ENCODE measurements at regions not wholly inside any gene's neighbourhood (a gene's known extent, or its start where the extent isn't known, plus 50 kb on each side); places are given as distances from the start of the nearest gene placed in this dataset.

- H3K79me2 ChIP-seq (ENCODE audit: insufficient read depth): no peaks in the 10 kb centered on the region
- H3K9me3 ChIP-seq (ENCODE audit: low read depth): no peaks in the 10 kb centered on the region
- no peak overlapping the region for H3K27ac ChIP-seq
- WGBS, 2 experiments (ENCODE audit: low coverage in 1 of 2, low lambda C conversion rate in 2 of 2, missing lambda C conversion rate in 2 of 2): 17 to 32% methylated on average over 12 of the region's 12 CpGs
- no peak overlapping the region for H3K9ac ChIP-seq
- H3K9me2 ChIP-seq (ENCODE audit: insufficient read depth): no peaks in the 10 kb centered on the region
- DNase-seq: no peak
- no peaks in the 10 kb centered on the region for H3F3A ChIP-seq (ENCODE audit: insufficient read depth)
- in situ Hi-C loops (cut with MboI): no loop called here
- no peaks in the 10 kb centered on the region for H3K27me3 ChIP-seq (replicated peaks; ENCODE audit: insufficient read depth)
- no peak overlapping the region for H2AFZ ChIP-seq
- H3K4me1 ChIP-seq (ENCODE audit: insufficient read depth): no peaks in the 10 kb centered on the region
- H3K4me2 ChIP-seq (ENCODE audit: unreplicated experiment): no peak overlapping the region
- H3K4me3 ChIP-seq: no peak overlapping the region
- H4K20me1 ChIP-seq (ENCODE audit: insufficient read depth): no peaks in the 10 kb centered on the region
- H3K36me3 ChIP-seq (ENCODE audit: low read depth): no peaks in the 10 kb centered on the region
- TF ChIP-seq EZH2phosphoT487 (IDR thresholded peaks at IDR 0.05; ENCODE audit: insufficient read depth, low read depth): no peak
- no peak for TF ChIP-seq EZH2 (IDR thresholded peaks at IDR 0.05; ENCODE audit: insufficient read depth, poor library complexity, severe bottlenecking)
Measured at GRCh38 chr14:97027256-97027999, 230.2 kb downstream of the VRK1 start.

DNA sequence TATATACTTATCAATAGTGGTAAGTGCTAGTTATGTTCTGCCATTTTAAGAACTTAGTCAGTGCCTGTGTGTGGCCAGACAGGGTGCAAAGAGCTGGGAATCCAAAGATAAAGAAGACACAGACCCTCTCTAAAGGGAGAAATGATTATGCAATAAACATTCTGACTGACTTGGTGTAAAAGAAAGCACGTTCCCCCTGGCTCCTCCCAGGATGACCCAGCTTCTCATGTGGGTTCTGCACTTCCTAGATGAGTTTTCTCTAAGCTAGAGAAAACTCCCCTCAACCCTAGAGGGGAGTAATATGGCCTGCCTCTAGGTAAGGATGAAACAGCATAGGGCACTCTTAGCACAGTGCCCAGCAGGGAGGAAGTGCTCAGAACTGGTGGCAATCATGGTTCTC is 231.2 kb downstream of the VRK1 start:
- H3K27me3 ChIP-seq (replicated peaks; ENCODE audit: insufficient read depth): no peaks in the 10 kb centered on the region
- H3K9ac ChIP-seq: no peak overlapping the region
- DNase-seq: no peak
- WGBS, 2 experiments (ENCODE audit: low coverage in 1 of 2, low lambda C conversion rate in 2 of 2, missing lambda C conversion rate in 2 of 2): 0 to 4% methylated on average over 1 of the region's 1 CpG
- no peak overlapping the region for H3K4me3 ChIP-seq
- no peak overlapping the region for H3K27ac ChIP-seq
- no peaks in the 10 kb centered on the region for H4K20me1 ChIP-seq (ENCODE audit: insufficient read depth)
- in situ Hi-C loops (cut with MboI): no loop called here
- no peaks in the 10 kb centered on the region for H3K9me2 ChIP-seq (ENCODE audit: insufficient read depth)
- H3K4me1 ChIP-seq (ENCODE audit: insufficient read depth): no peaks in the 10 kb centered on the region
- TF ChIP-seq EZH2 (IDR thresholded peaks at IDR 0.05; ENCODE audit: insufficient read depth, poor library complexity, severe bottlenecking) (no peak), EZH2phosphoT487 (IDR thresholded peaks at IDR 0.05; ENCODE audit: insufficient read depth, low read depth) (no peak)
- H3F3A ChIP-seq (ENCODE audit: insufficient read depth): no peaks in the 10 kb centered on the region
- H3K9me3 ChIP-seq (ENCODE audit: low read depth): no peaks in the 10 kb centered on the region
- H3K36me3 ChIP-seq (ENCODE audit: low read depth): no peaks in the 10 kb centered on the region
- no peak overlapping the region for H2AFZ ChIP-seq
- no peak overlapping the region for H3K4me2 ChIP-seq (ENCODE audit: unreplicated experiment)
- H3K79me2 ChIP-seq (ENCODE audit: insufficient read depth): no peaks in the 10 kb centered on the region

DNA sequence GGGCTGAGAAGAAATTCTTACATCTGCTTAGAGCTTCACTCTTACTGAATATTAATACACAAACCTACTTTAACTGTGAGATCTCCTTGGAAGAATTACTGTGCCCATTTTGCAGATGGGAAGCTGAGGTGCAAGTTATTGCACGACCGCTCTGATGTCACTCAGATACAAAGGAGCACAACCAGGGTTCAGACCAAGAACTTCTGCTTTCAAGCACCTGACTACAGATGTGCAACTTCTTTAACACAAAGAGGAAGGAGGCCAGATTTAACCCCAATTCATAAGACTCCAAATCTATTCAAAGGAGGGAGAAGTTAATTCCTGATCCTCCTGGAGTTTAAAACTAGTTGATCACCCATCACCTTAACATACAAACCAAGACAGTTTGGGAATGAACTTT is 232.6 kb downstream of the VRK1 start:
- Histone ChIP-seq H3K4me1 (ENCODE audit: insufficient read depth) (no peaks in the 10 kb centered on the region), H2AFZ (no peak overlapping the region), H3K27ac (no peak overlapping the region), H3K27me3 (replicated peaks; ENCODE audit: insufficient read depth) (no peaks in the 10 kb centered on the region), H3K9me3 (ENCODE audit: low read depth) (no peaks in the 10 kb centered on the region), H3K36me3 (ENCODE audit: low read depth) (no peaks in the 10 kb centered on the region), H3K4me3 (no peak overlapping the region), H3K9me2 (ENCODE audit: insufficient read depth) (no peaks in the 10 kb centered on the region), H3K79me2 (ENCODE audit: insufficient read depth) (no peaks in the 10 kb centered on the region), H3K4me2 (ENCODE audit: unreplicated experiment) (no peak overlapping the region), H4K20me1 (ENCODE audit: insufficient read depth) (no peaks in the 10 kb centered on the region), H3F3A (ENCODE audit: insufficient read depth) (no peaks in the 10 kb centered on the region), H3K9ac (no peak overlapping the region)
- in situ Hi-C loops (cut with MboI): no loop called here
- no peak for DNase-seq
- 36 to 76% methylated on average over 2 of the region's 2 CpGs for WGBS, 2 experiments (ENCODE audit: low coverage in 1 of 2, low lambda C conversion rate in 2 of 2, missing lambda C conversion rate in 2 of 2)
- TF ChIP-seq EZH2phosphoT487 (IDR thresholded peaks at IDR 0.05; ENCODE audit: insufficient read depth, low read depth) (no peak), EZH2 (IDR thresholded peaks at IDR 0.05; ENCODE audit: insufficient read depth, poor library complexity, severe bottlenecking) (no peak)

DNA sequence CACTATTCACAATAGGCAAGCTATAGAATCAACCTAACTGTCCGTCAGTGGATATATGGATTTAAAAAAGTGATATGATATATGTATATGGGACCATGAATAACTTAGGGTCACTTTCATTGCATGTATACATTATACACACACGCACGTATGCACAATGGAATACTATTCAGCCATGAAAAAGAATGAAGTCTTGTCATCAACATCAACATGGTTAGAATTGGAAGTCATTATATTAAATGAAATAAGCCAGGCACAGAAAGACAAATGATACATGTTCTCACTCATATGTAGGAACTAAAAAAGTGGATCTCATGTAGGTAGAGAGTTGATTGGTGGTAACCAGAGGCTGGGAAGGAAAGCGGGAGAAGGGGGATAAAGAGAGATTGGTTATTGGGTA is 234.3 kb downstream of the VRK1 start:
- in situ Hi-C loops (cut with MboI): no loop called here
- Histone ChIP-seq H3K4me3 (no peak overlapping the region), H3K4me2 (ENCODE audit: unreplicated experiment) (no peak overlapping the region), H3K4me1 (ENCODE audit: insufficient read depth) (no peaks in the 10 kb centered on the region), H2AFZ (no peak overlapping the region), H3K9me3 (ENCODE audit: low read depth) (no peaks in the 10 kb centered on the region), H3K9ac (no peak overlapping the region), H3K9me2 (ENCODE audit: insufficient read depth) (no peaks in the 10 kb centered on the region), H3K79me2 (ENCODE audit: insufficient read depth) (no peaks in the 10 kb centered on the region), H3F3A (ENCODE audit: insufficient read depth) (no peaks in the 10 kb centered on the region), H4K20me1 (ENCODE audit: insufficient read depth) (no peaks in the 10 kb centered on the region), H3K27ac (no peak overlapping the region), H3K27me3 (replicated peaks; ENCODE audit: insufficient read depth) (no peaks in the 10 kb centered on the region), H3K36me3 (ENCODE audit: low read depth) (no peaks in the 10 kb centered on the region)
- TF ChIP-seq EZH2phosphoT487 (IDR thresholded peaks at IDR 0.05; ENCODE audit: insufficient read depth, low read depth) (no peak), EZH2 (IDR thresholded peaks at IDR 0.05; ENCODE audit: insufficient read depth, poor library complexity, severe bottlenecking) (no peak)
- WGBS, 2 experiments (ENCODE audit: low coverage in 1 of 2, low lambda C conversion rate in 2 of 2, missing lambda C conversion rate in 2 of 2): 31 to 32% methylated on average over 4 of the region's 4 CpGs
- DNase-seq: no peak

All from GM23248 (cell line).